NCI-H2107 treated with DMSO at 0.1 percent for 48 hours (cell line): ENCODE measurements at regions not wholly inside any gene's neighbourhood (a gene's known extent, or its start where the extent isn't known, plus 50 kb on each side); places are given as distances from the start of the nearest gene placed in this dataset.

ENCODE experiments used
- DNase-seq: peaks from one replicate; lab custom pipeline; 2025; ENCODE audit not compliant: unreplicated experiment; lab: John Stamatoyannopoulos, UW

- DNase-seq, result no peak
Observed at GRCh38 chr15:95972041-95972553, 358.4 kb upstream of the NR2F2 start.

GRCh38 chr15:95972812-95973211 lies 357.7 kb upstream of the NR2F2 start:
- DNase-seq, result no peak

- DNase-seq, result no peak
Observed at GRCh38 chr15:95973566-95974256, 356.8 kb upstream of the NR2F2 start.

- DNase-seq, result no peak
Observed at GRCh38 chr15:95975212-95975611, 355.3 kb upstream of the NR2F2 start.

- DNase-seq, result no peak
Observed at GRCh38 chr15:95979286-95979685, 351.2 kb upstream of the NR2F2 start.

- DNase-seq, result no peak
Observed at GRCh38 chr15:95981209-95981608, 349.3 kb upstream of the NR2F2 start.

- no peak for DNase-seq
Observed at GRCh38 chr15:95987299-95987698, 343.2 kb upstream of the NR2F2 start.

- DNase-seq, result no peak
Observed at GRCh38 chr15:95987886-95988573, 342.5 kb upstream of the NR2F2 start.

- no peak for DNase-seq
Observed at GRCh38 chr15:95988574-95988887, 342.0 kb upstream of the NR2F2 start.

- no peak for DNase-seq
Observed at GRCh38 chr15:95989392-95989791, 341.1 kb upstream of the NR2F2 start.

- DNase-seq, result no peak
Observed at GRCh38 chr15:95990833-95991232, 339.7 kb upstream of the NR2F2 start.

- no peak for DNase-seq
Observed at GRCh38 chr15:95994418-95994817, 336.1 kb upstream of the NR2F2 start.

- DNase-seq, result no peak
Observed at GRCh38 chr15:95995375-95996168, 334.9 kb upstream of the NR2F2 start.

GRCh38 chr15:95996494-95996893 lies 334.0 kb upstream of the NR2F2 start:
- peak; percentile 9 for DNase-seq

GRCh38 chr15:95998935-95999334 lies 331.6 kb upstream of the NR2F2 start:
- no peak for DNase-seq

- no peak for DNase-seq
Observed at GRCh38 chr15:96002890-96003859, 327.3 kb upstream of the NR2F2 start.

GRCh38 chr15:96005906-96006305 lies 324.6 kb upstream of the NR2F2 start:
- no peak for DNase-seq

GRCh38 chr15:96011136-96011535 lies 319.4 kb upstream of the NR2F2 start:
- DNase-seq, result no peak

- DNase-seq, result no peak
Observed at GRCh38 chr15:96014939-96015338, 315.6 kb upstream of the NR2F2 start.

- no peak for DNase-seq
Observed at GRCh38 chr15:96019114-96019513, 311.4 kb upstream of the NR2F2 start.

GRCh38 chr15:96020133-96020532 lies 310.4 kb upstream of the NR2F2 start:
- DNase-seq, result no peak
